ENCODE measurements at regions not wholly inside any gene's neighbourhood (a gene's known extent, or its start where the extent isn't known, plus 50 kb on each side); places are given as distances from the start of the nearest gene placed in this dataset.
A peak's percentile ranks its signal among the peaks of the same experiment; 100 is the strongest.

DNA sequence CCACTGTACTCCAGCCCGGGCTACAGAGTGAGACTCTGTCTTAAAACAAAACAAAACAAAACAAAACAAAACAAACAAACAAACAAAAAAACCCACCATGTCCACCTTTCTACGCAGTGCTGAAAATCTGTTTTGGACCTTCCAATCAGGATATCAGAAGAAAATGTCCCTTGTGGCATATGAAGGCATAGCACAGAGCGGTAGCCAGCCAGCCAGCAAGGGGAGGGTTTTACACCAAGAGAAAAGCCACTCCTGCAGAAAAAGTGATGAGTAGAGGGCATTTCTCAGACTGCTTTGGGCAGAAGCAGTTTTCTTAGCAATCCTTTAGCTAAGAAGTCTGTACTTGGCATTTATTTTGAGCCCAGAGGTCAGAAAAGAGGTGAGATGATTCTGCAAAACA is 612.2 kb downstream of the TYW1 start:
- peak in 1 of 3 experiments; percentile 39; a peak in 1 of 4 replicates for TF ChIP-seq CTCF (IDR thresholded peaks at IDR 0.05; ENCODE audit: control extremely low read depth in 1 of 3, insufficient read depth in 1 of 3, low read depth in 1 of 3, low read length in 3 of 3)
- no peak for TF ChIP-seq EP300 (IDR thresholded peaks at IDR 0.05; ENCODE audit: borderline replicate concordance in 1 of 2, low read depth in 2 of 2, low read length in 2 of 2)
- TF ChIP-seq, protein P1, sequence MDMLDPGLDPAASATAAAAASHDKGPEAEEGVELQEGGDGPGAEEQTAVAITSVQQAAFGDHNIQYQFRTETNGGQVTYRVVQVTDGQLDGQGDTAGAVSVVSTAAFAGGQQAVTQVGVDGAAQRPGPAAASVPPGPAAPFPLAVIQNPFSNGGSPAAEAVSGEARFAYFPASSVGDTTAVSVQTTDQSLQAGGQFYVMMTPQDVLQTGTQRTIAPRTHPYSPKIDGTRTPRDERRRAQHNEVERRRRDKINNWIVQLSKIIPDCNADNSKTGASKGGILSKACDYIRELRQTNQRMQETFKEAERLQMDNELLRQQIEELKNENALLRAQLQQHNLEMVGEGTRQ (IDR thresholded peaks at IDR 0.05; ENCODE audit: low read length), result no peak
- no peak for TF ChIP-seq POU5F1 (IDR thresholded peaks at IDR 0.05; ENCODE audit: low read depth, low read length)
- TF ChIP-seq SP1 (IDR thresholded peaks at IDR 0.05; ENCODE audit: low read depth, low read length), result no peak
- TF ChIP-seq EZH2 (IDR thresholded peaks at IDR 0.05; ENCODE audit: low read depth, low read length, severe bottlenecking), result no peak
- TF ChIP-seq CHD1 (IDR thresholded peaks at IDR 0.05; ENCODE audit: low read depth, low read length), result no peak
- TF ChIP-seq MAX (IDR thresholded peaks at IDR 0.05), result no peak
- no peak for TF ChIP-seq FOSL1 (IDR thresholded peaks at IDR 0.05; ENCODE audit: insufficient read depth, low read depth, low read length)
- no peak for TF ChIP-seq TBP (IDR thresholded peaks at IDR 0.05; ENCODE audit: low read depth, low read length)
- no peak for TF ChIP-seq CREB1 (IDR thresholded peaks at IDR 0.05)
- no peak for TF ChIP-seq POLR2AphosphoS5 (IDR thresholded peaks at IDR 0.05; ENCODE audit: low read depth, low read length)

Data from H1 (cell line).